MM.1S (cell line): ENCODE measurements at regions not wholly inside any gene's neighbourhood (a gene's known extent, or its start where the extent isn't known, plus 50 kb on each side); places are given as distances from the start of the nearest gene placed in this dataset.
"Not testable (repeated sequence)": the region's sequence is repeated elsewhere in the genome, so short reads cannot be mapped to it uniquely, and the experiment has no call there.

Experiments used
- DNase-seq: peaks from one replicate; pipeline ENCODE4 v3.0.0-alpha.2; 2015
- H2AFZ ChIP-seq: fragments of 300-600 bp; sonication (generic); 2 replicates; pipeline ENCODE4 v1.6.0; 2016; ENCODE audit warnings: antibody characterized with exemption, low read length
- H3F3A ChIP-seq: fragments of 300-600 bp; sonication (generic); 2 replicates; pipeline ENCODE4 v1.6.1; 2016; ENCODE audit warnings: mild to moderate bottlenecking, antibody characterized with exemption, low read length, moderate library complexity, mixed read lengths; ENCODE audit not compliant: insufficient read depth
- H3K27ac ChIP-seq: fragments of 300-600 bp; sonication (generic); 2 replicates; pipeline ENCODE4 v1.5.1; 2016; ENCODE audit warnings: mild to moderate bottlenecking, low read length
- H3K27me3 ChIP-seq: fragments of 300-600 bp; sonication (generic); replicated peaks from 2 replicates; pipeline ENCODE4 v1.6.0; 2016; ENCODE audit warnings: low read length; ENCODE audit not compliant: insufficient read depth
- H3K36me3 ChIP-seq: fragments of 300-600 bp; sonication (generic); replicated peaks from 2 replicates; pipeline ENCODE4 v1.6.1; 2016; ENCODE audit warnings: mild to moderate bottlenecking, low read length, mixed read lengths; ENCODE audit not compliant: insufficient read depth
- H3K4me1 ChIP-seq: fragments of 300-600 bp; sonication (generic); 2 replicates; pipeline ENCODE4 v1.6.1; 2016; ENCODE audit warnings: low read length, mixed read lengths
- H3K4me2 ChIP-seq: fragments of 300-600 bp; sonication (generic); 2 replicates; pipeline ENCODE4 v1.6.0; 2016; ENCODE audit warnings: low read depth, low read length
- H3K4me3 ChIP-seq: fragments of 300-600 bp; sonication (generic); 2 replicates; pipeline ENCODE4 v1.5.1; 2016; ENCODE audit warnings: low read length, mixed read lengths
- H3K79me2 ChIP-seq: fragments of 300-600 bp; sonication (generic); 2 replicates; pipeline ENCODE4 v1.6.1; 2016; ENCODE audit warnings: mixed run types, low read length, mixed read lengths
- H3K9ac ChIP-seq: fragments of 300-600 bp; sonication (generic); 2 replicates; pipeline ENCODE4 v1.6.1; 2016; ENCODE audit warnings: low read length, mixed read lengths
- H3K9me2 ChIP-seq: fragments of 300-600 bp; sonication (generic); replicated peaks from 2 replicates; pipeline ENCODE4 v1.6.1; 2016; ENCODE audit warnings: mild to moderate bottlenecking, low read length, mixed read lengths; ENCODE audit not compliant: insufficient read depth
- H3K9me3 ChIP-seq: fragments of 300-600 bp; sonication (generic); replicated peaks from 2 replicates; pipeline ENCODE4 v1.6.1; 2016; ENCODE audit warnings: mild to moderate bottlenecking, low read length, mixed read lengths; ENCODE audit not compliant: insufficient read depth
- H4K20me1 ChIP-seq: fragments of 300-600 bp; sonication (generic); 2 replicates; pipeline ENCODE4 v1.6.1; 2016; ENCODE audit warnings: mild to moderate bottlenecking, low read length, moderate library complexity, mixed read lengths; ENCODE audit not compliant: insufficient read depth
- CTCF ChIP-seq: fragments of 300-600 bp; sonication (generic); IDR thresholded peaks from 2 replicates; pipeline ENCODE4 v1.5.1; 2016; ENCODE audit warnings: antibody characterized with exemption, low read length, mixed read lengths
- EZH2 ChIP-seq: fragments of 300-600 bp; sonication (generic); optimal IDR thresholded peaks from 2 replicates; pipeline ENCODE3; 2017; ENCODE audit warnings: low read depth, mild to moderate bottlenecking, antibody characterized with exemption, low read length, mixed read lengths
- EZH2phosphoT487 ChIP-seq: fragments of 300-600 bp; sonication (generic); IDR thresholded peaks from 2 replicates; pipeline ENCODE4 v1.6.1; 2018; ENCODE audit warnings: antibody characterized with exemption, low read length

- H4K20me1 ChIP-seq = no peaks in the 10 kb centered on the region
- no peaks in the 10 kb centered on the region for H3F3A ChIP-seq
- no peaks in the 10 kb centered on the region for H3K4me1 ChIP-seq
- no peak overlapping the region for H3K27ac ChIP-seq
- no peaks in the 10 kb centered on the region for H3K79me2 ChIP-seq
- H3K4me3 ChIP-seq = no peak overlapping the region
- DNase-seq = no peak
- H3K27me3 ChIP-seq = no peaks in the 10 kb centered on the region
- no peaks in the 10 kb centered on the region for H3K9me2 ChIP-seq
- no peak overlapping the region for H3K4me2 ChIP-seq
- no peak overlapping the region for H3K9ac ChIP-seq
- no peaks in the 10 kb centered on the region for H3K36me3 ChIP-seq
- H3K9me3 ChIP-seq = no peaks in the 10 kb centered on the region
- H2AFZ ChIP-seq = no peak overlapping the region
- TF ChIP-seq EZH2phosphoT487 = no peak
- no peak for TF ChIP-seq EZH2
- TF ChIP-seq CTCF = no peak
Measured at GRCh38 chr4:75327804-75328512, 186.2 kb downstream of the RCHY1 start.

DNA sequence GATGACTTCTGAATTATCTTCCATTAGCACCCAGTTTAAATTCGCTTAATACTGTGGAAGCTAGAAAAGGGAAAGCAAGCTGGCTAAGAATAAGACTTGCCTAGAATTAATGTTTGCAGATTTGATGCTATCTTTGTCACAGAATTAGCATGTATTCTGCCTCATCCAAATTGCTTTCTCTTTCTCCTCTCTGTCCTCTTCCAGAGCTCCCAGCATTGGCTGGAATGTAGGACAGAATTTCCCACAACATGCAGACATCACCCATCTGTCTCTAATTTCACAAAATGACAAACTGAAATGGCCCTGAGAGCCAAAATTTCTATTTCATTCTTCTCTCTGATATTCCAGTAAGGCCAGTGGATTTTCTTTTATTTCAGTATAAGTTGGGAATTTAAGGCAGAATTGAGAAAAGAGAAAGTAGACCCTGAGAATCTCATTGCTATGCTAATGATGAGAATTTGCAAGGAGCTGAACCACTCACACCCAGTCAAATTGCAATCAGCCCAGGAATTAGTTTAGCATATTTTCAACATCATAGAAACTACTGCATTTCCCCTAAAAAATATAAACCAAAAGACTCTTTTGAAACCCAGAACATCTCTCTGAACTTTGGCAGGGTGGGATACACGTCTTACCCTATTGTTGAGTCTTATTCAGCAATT, 188.8 kb downstream of the RCHY1 start:
- no peaks in the 10 kb centered on the region for H3K79me2 ChIP-seq

GRCh38 chr4:75321484-75321883, 192.7 kb downstream of the RCHY1 start:
- Histone ChIP-seq H3K79me2 (no peaks in the 10 kb centered on the region), H2AFZ (no peak overlapping the region), H3K9me3 (no peaks in the 10 kb centered on the region), H3K27ac (no peak overlapping the region), H3K4me3 (no peak overlapping the region), H4K20me1 (no peaks in the 10 kb centered on the region), H3K27me3 (no peaks in the 10 kb centered on the region), H3K36me3 (no peaks in the 10 kb centered on the region), H3K4me1 (no peaks in the 10 kb centered on the region), H3F3A (no peaks in the 10 kb centered on the region), H3K4me2 (no peak overlapping the region), H3K9me2 (no peaks in the 10 kb centered on the region), H3K9ac (no peak overlapping the region)
- TF ChIP-seq EZH2 (no peak), EZH2phosphoT487 (no peak), CTCF (no peak)
- no peak for DNase-seq

More for the DNA sequence above, 188.8 kb downstream of the RCHY1 start:
- DNase-seq = no peak
- Histone ChIP-seq H3K27me3 (no peaks in the 10 kb centered on the region), H3K27ac (no peak overlapping the region), H3K4me3 (no peak overlapping the region), H3K4me1 (no peaks in the 10 kb centered on the region), H3K4me2 (no peak overlapping the region), H3K36me3 (no peaks in the 10 kb centered on the region), H2AFZ (no peak overlapping the region), H3K9me2 (no peaks in the 10 kb centered on the region), H4K20me1 (no peaks in the 10 kb centered on the region), H3F3A (no peaks in the 10 kb centered on the region), H3K9ac (no peak overlapping the region), H3K9me3 (no peaks in the 10 kb centered on the region)
- TF ChIP-seq EZH2phosphoT487 (no peak), CTCF (no peak), EZH2 (no peak)

DNA sequence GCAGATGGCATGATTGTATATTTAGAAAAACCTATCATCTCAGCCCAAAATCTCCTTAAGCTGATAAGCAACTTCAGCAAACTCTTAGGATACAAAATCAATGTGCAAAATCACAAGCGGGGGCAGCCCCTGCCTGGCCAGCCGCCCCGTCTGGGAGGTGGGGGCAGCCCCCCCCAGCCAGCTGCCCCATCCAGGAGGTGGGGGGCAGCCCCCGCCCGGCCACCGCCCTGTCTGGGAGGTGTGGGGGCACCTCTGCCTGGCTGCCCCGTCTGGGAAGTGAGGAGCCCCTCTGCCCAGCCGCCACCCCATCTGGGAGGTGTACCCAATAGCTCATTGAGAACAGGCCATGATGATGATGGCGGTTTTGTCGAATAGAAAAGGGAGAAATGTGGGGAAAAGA, 196.6 kb downstream of the RCHY1 start:
- not testable (repeated sequence) for H3K9me3 ChIP-seq, H3F3A ChIP-seq, H3K79me2 ChIP-seq, H3K4me1 ChIP-seq, H3K9me2 ChIP-seq, H3K9ac ChIP-seq, H4K20me1 ChIP-seq, H3K4me3 ChIP-seq, H3K27me3 ChIP-seq, H3K4me2 ChIP-seq, DNase-seq, H3K27ac ChIP-seq, H3K36me3 ChIP-seq, H2AFZ ChIP-seq
